Type B pancreatic cell (in vitro differentiated cells): ENCODE measurements at regions not wholly inside any gene's neighbourhood (a gene's known extent, or its start where the extent isn't known, plus 50 kb on each side); places are given as distances from the start of the nearest gene placed in this dataset.

Source experiments
- DNase-seq: peaks from one replicate; pipeline ENCODE4 v3.0.0; 2021; ENCODE audit warnings: mixed read lengths; ENCODE audit not compliant: unreplicated experiment; ENCODE audit errors: extremely low spot score
- H3K27ac Mint-ChIP-seq: 2 replicates; pipeline ENCODE4 v1.8.0; 2021; ENCODE audit warnings: mild to moderate bottlenecking, mixed read lengths
- H3K27me3 Mint-ChIP-seq: 2 replicates; pipeline ENCODE4 v1.8.0; 2021; ENCODE audit warnings: mixed read lengths
- H3K36me3 Mint-ChIP-seq: 2 replicates; pipeline ENCODE4 v1.8.0; 2021; ENCODE audit warnings: mixed read lengths
- H3K4me1 Mint-ChIP-seq: one replicate; pipeline ENCODE4 v1.8.0; 2021; ENCODE audit warnings: mixed read lengths; ENCODE audit not compliant: unreplicated experiment
- H3K4me3 Mint-ChIP-seq: 2 replicates; pipeline ENCODE4 v1.8.0; 2021; ENCODE audit warnings: mild to moderate bottlenecking, mixed read lengths
- H3K9me3 Mint-ChIP-seq: 2 replicates; pipeline ENCODE4 v1.8.0; 2021; ENCODE audit warnings: mixed read lengths
- CTCF ChIP-seq: fragments of 200-600 bp; sonication (generic); conservative IDR thresholded peaks from 2 replicates; pipeline ENCODE4 v1.5.0; 2021; ENCODE audit warnings: antibody characterized with exemption, mild to moderate bottlenecking

- Mint-ChIP-seq H3K4me3 (no peak overlapping the region), H3K9me3 (no peaks in the 10 kb centered on the region), H3K27ac (no peak overlapping the region), H3K4me1 (no peaks in the 10 kb centered on the region), H3K36me3 (no peaks in the 10 kb centered on the region), H3K27me3 (no peaks in the 10 kb centered on the region)
- no peak for TF ChIP-seq CTCF
- no peak for DNase-seq
Observed at GRCh38 chr5:13244151-13244550, 700.3 kb downstream of the DNAH5 start.

GRCh38 chr5:13227513-13227912 lies 717.0 kb downstream of the DNAH5 start:
- H3K27ac Mint-ChIP-seq, result no peak overlapping the region
- H3K36me3 Mint-ChIP-seq, result no peaks in the 10 kb centered on the region
- no peaks in the 10 kb centered on the region for H3K9me3 Mint-ChIP-seq
- no peaks in the 10 kb centered on the region for H3K4me1 Mint-ChIP-seq
- TF ChIP-seq CTCF, result no peak
- no peak for DNase-seq
- H3K4me3 Mint-ChIP-seq, result no peak overlapping the region
- no peaks in the 10 kb centered on the region for H3K27me3 Mint-ChIP-seq

GRCh38 chr5:13218518-13218917 lies 726.0 kb downstream of the DNAH5 start:
- no peak for TF ChIP-seq CTCF
- Mint-ChIP-seq H3K9me3 (no peaks in the 10 kb centered on the region), H3K27ac (no peak overlapping the region), H3K27me3 (no peaks in the 10 kb centered on the region), H3K4me1 (no peaks in the 10 kb centered on the region), H3K36me3 (no peaks in the 10 kb centered on the region), H3K4me3 (no peak overlapping the region)
- DNase-seq, result no peak

GRCh38 chr5:13217636-13218035 lies 726.9 kb downstream of the DNAH5 start:
- TF ChIP-seq CTCF, result no peak
- Mint-ChIP-seq H3K4me1 (no peaks in the 10 kb centered on the region), H3K36me3 (no peaks in the 10 kb centered on the region), H3K4me3 (no peak overlapping the region), H3K27ac (no peak overlapping the region), H3K9me3 (no peaks in the 10 kb centered on the region), H3K27me3 (no peaks in the 10 kb centered on the region)
- no peak for DNase-seq

GRCh38 chr5:13215806-13216205 lies 728.7 kb downstream of the DNAH5 start:
- no peak overlapping the region for H3K4me3 Mint-ChIP-seq
- H3K36me3 Mint-ChIP-seq, result no peaks in the 10 kb centered on the region
- no peaks in the 10 kb centered on the region for H3K9me3 Mint-ChIP-seq
- TF ChIP-seq CTCF, result no peak
- no peak for DNase-seq
- no peak overlapping the region for H3K27ac Mint-ChIP-seq
- H3K4me1 Mint-ChIP-seq, result no peaks in the 10 kb centered on the region
- no peaks in the 10 kb centered on the region for H3K27me3 Mint-ChIP-seq

- Mint-ChIP-seq H3K27me3 (no peaks in the 10 kb centered on the region), H3K4me3 (no peak overlapping the region), H3K4me1 (no peaks in the 10 kb centered on the region), H3K27ac (no peak overlapping the region), H3K36me3 (no peaks in the 10 kb centered on the region), H3K9me3 (no peaks in the 10 kb centered on the region)
- no peak for TF ChIP-seq CTCF
- no peak for DNase-seq
Observed at GRCh38 chr5:13215370-13215769, 729.1 kb downstream of the DNAH5 start.
